ENCODE measurements at regions not wholly inside any gene's neighbourhood (a gene's known extent, or its start where the extent isn't known, plus 50 kb on each side); places are given as distances from the start of the nearest gene placed in this dataset.

GRCh38 chr1:234918181-234918841, 210.3 kb downstream of the TOMM20 start (continued):
- TF ChIP-seq SOX6 (IDR thresholded peaks at IDR 0.05) = peak; percentile 46; the same call in 1 of the 2 replicates

GRCh38 chr1:234917495-234918180, 211.0 kb downstream of the TOMM20 start:
- FAIRE-seq (no peak), DNase-seq (ENCODE audit: extremely low read depth in 1 of 4, low spot score in 3 of 4) (no peak), ATAC-seq (no peak)
- H3K4me3 ChIP-seq = no peak overlapping the region
- no peaks in the 10 kb centered on the region for H4K20me1 ChIP-seq (replicated peaks; ENCODE audit: control insufficient read depth, insufficient read depth, low read length)
- no peaks in the 10 kb centered on the region for H3K9me1 ChIP-seq (ENCODE audit: control insufficient read depth, insufficient read depth, low read length)
- in situ Hi-C loops (cut with MboI) = no loop called here
- H3K9me3 ChIP-seq (replicated peaks; ENCODE audit: control insufficient read depth, insufficient read depth, low read depth, low read length) = no peaks in the 10 kb centered on the region; the same call in 1 of the 2 replicates
- no peaks in the 10 kb centered on the region for H3K27me3 ChIP-seq (ENCODE audit: control insufficient read depth in 2 of 2, insufficient read depth in 2 of 2, low read length in 2 of 2)
- no peaks in the 10 kb centered on the region for H3K36me3 ChIP-seq (ENCODE audit: control insufficient read depth, insufficient read depth, low read length)
- 62% methylated on average over 22 of the region's 23 CpGs for WGBS (ENCODE audit: insufficient coverage, low coverage, missing lambda C conversion rate)
- no TSS peak for BruUV-seq (replicated peaks)
- 0 out of 4 replicates have a peak overlapping the region, but pooled peaks of 1 of the 2 experiments have one; percentile 35 for H3K9ac ChIP-seq (ENCODE audit: insufficient read depth in 1 of 2, low read depth in 2 of 2, low read length in 2 of 2)
- H3K4me2 ChIP-seq (ENCODE audit: insufficient read depth, low read length) = no peak overlapping the region
- intact Hi-C loops (cut with micrococcal nuclease) = loop anchor here (5.0 kb wide), 1 partner anchor 165 kb away; no protein-coding TSS in a partner anchor
- peak overlapping the region; percentile 68; the same call in 1 of the 2 replicates for H2AFZ ChIP-seq (ENCODE audit: low read depth, low read length)
- ChIA-PET POLR2A (interaction anchor here (0.6 to 1.3 kb wide), 4 partner anchors 9 to 190 kb away, joined by 3 to 4 read pairs (median 3); no protein-coding TSS in a partner anchor), CTCF (ENCODE audit: low intra/inter-chr PET ratio) (no interaction called here)
- peaks cover 17 to 19% of the 10 kb centered on the region in 2 experiments; a peak in 4 of 5 replicates for H3K4me1 ChIP-seq (replicated peaks in 1 of 2; ENCODE audit: control insufficient read depth in 2 of 2, insufficient read depth in 2 of 2, low read length in 2 of 2)
- no peak overlapping the region for H3K27ac ChIP-seq (ENCODE audit: extremely low read depth, low read depth, low read length)
- H3K79me2 ChIP-seq (ENCODE audit: control insufficient read depth, insufficient read depth, low read length) = no peaks in the 10 kb centered on the region
- TF ChIP-seq FOXO4 (CRISPR knock-in tag; IDR thresholded peaks at IDR 0.05) = no peak
- no peak for TF ChIP-seq TCFL5 (CRISPR knock-in tag; conservative IDR thresholded peaks at IDR 0.05)
- no peak for TF ChIP-seq SETDB1 (IDR thresholded peaks at IDR 0.05; ENCODE audit: low read length)
- TF ChIP-seq ATF6 (CRISPR knock-in tag; IDR thresholded peaks at IDR 0.05) = no peak
- TF ChIP-seq CBX1 (IDR thresholded peaks at IDR 0.05; ENCODE audit: low read depth) = no peak
- TF ChIP-seq, protein P1, sequence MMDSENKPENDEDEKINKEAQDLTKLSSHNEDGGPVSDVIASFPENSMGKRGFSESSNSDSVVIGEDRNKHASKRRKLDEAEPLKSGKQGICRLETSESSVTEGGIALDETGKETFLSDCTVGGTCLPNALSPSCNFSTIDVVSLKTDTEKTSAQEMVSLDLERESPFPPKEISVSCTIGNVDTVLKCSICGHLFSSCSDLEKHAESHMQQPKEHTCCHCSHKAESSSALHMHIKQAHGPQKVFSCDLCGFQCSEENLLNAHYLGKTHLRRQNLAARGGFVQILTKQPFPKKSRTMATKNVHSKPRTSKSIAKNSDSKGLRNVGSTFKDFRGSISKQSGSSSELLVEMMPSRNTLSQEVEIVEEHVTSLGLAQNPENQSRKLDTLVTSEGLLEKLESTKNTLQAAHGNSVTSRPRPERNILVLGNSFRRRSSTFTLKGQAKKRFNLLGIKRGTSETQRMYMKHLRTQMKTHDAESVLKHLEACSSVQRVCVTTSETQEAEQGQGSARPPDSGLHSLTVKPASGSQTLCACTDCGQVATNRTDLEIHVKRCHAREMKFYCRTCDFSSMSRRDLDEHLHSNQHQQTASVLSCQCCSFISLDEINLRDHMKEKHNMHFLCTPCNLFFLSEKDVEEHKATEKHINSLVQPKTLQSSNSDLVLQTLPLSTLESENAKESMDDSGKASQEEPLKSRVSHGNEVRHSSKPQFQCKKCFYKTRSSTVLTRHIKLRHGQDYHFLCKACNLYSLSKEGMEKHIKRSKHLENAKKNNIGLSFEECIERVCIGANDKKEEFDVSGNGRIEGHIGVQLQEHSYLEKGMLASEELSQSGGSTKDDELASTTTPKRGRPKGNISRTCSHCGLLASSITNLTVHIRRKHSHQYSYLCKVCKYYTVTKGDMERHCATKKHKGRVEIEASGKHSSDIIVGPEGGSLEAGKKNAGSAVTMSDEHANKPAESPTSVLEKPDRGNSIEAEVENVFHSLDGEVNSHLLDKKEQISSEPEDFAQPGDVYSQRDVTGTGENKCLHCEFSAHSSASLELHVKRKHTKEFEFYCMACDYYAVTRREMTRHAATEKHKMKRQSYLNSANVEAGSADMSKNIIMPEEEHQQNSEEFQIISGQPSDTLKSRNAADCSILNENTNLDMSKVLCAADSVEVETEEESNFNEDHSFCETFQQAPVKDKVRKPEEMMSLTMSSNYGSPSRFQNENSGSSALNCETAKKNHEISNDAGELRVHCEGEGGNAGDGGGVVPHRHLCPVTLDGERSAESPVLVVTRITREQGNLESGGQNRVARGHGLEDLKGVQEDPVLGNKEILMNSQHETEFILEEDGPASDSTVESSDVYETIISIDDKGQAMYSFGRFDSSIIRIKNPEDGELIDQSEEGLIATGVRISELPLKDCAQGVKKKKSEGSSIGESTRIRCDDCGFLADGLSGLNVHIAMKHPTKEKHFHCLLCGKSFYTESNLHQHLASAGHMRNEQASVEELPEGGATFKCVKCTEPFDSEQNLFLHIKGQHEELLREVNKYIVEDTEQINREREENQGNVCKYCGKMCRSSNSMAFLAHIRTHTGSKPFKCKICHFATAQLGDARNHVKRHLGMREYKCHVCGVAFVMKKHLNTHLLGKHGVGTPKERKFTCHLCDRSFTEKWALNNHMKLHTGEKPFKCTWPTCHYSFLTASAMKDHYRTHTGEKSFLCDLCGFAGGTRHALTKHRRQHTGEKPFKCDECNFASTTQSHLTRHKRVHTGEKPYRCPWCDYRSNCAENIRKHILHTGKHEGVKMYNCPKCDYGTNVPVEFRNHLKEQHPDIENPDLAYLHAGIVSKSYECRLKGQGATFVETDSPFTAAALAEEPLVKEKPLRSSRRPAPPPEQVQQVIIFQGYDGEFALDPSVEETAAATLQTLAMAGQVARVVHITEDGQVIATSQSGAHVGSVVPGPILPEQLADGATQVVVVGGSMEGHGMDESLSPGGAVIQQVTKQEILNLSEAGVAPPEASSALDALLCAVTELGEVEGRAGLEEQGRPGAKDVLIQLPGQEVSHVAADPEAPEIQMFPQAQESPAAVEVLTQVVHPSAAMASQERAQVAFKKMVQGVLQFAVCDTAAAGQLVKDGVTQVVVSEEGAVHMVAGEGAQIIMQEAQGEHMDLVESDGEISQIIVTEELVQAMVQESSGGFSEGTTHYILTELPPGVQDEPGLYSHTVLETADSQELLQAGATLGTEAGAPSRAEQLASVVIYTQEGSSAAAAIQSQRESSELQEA (IDR thresholded peaks at IDR 0.05; ENCODE audit: low read depth) = no peak
- no peak for TF ChIP-seq ZBED1 (IDR thresholded peaks at IDR 0.05)

Data from K562 (cell line).